ENCODE measurements at regions not wholly inside any gene's neighbourhood (a gene's known extent, or its start where the extent isn't known, plus 50 kb on each side); places are given as distances from the start of the nearest gene placed in this dataset.

DNA sequence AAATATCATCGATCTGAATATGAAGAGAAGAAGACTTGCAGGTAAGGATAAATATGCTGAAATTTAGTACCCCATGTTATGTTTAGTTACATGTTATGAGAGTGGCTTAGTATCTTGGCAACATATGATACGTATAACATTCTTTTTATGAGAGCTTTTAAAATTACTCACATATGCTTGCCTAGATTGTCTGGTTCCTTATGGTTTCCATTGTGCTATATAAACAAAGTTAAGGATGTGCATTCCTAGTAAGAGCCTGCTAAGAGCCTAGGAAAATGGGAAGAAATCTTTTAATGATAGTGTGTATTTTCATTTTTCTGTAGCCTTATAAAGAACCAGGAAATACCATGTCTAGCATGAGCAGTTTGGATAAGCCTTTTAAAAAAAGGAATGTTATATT is 112.0 kb upstream of the KCNN2 start:
- TF ChIP-seq, protein P1, sequence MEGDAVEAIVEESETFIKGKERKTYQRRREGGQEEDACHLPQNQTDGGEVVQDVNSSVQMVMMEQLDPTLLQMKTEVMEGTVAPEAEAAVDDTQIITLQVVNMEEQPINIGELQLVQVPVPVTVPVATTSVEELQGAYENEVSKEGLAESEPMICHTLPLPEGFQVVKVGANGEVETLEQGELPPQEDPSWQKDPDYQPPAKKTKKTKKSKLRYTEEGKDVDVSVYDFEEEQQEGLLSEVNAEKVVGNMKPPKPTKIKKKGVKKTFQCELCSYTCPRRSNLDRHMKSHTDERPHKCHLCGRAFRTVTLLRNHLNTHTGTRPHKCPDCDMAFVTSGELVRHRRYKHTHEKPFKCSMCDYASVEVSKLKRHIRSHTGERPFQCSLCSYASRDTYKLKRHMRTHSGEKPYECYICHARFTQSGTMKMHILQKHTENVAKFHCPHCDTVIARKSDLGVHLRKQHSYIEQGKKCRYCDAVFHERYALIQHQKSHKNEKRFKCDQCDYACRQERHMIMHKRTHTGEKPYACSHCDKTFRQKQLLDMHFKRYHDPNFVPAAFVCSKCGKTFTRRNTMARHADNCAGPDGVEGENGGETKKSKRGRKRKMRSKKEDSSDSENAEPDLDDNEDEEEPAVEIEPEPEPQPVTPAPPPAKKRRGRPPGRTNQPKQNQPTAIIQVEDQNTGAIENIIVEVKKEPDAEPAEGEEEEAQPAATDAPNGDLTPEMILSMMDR (IDR thresholded peaks at IDR 0.05): no peak
- TF ChIP-seq SIN3A (IDR thresholded peaks at IDR 0.05; ENCODE audit: borderline replicate concordance, insufficient read depth, low read depth, low read length): no peak
- TF ChIP-seq, protein P2, sequence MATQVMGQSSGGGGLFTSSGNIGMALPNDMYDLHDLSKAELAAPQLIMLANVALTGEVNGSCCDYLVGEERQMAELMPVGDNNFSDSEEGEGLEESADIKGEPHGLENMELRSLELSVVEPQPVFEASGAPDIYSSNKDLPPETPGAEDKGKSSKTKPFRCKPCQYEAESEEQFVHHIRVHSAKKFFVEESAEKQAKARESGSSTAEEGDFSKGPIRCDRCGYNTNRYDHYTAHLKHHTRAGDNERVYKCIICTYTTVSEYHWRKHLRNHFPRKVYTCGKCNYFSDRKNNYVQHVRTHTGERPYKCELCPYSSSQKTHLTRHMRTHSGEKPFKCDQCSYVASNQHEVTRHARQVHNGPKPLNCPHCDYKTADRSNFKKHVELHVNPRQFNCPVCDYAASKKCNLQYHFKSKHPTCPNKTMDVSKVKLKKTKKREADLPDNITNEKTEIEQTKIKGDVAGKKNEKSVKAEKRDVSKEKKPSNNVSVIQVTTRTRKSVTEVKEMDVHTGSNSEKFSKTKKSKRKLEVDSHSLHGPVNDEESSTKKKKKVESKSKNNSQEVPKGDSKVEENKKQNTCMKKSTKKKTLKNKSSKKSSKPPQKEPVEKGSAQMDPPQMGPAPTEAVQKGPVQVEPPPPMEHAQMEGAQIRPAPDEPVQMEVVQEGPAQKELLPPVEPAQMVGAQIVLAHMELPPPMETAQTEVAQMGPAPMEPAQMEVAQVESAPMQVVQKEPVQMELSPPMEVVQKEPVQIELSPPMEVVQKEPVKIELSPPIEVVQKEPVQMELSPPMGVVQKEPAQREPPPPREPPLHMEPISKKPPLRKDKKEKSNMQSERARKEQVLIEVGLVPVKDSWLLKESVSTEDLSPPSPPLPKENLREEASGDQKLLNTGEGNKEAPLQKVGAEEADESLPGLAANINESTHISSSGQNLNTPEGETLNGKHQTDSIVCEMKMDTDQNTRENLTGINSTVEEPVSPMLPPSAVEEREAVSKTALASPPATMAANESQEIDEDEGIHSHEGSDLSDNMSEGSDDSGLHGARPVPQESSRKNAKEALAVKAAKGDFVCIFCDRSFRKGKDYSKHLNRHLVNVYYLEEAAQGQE (IDR thresholded peaks at IDR 0.05; ENCODE audit: insufficient read depth in 1 of 2, low read depth in 2 of 2, low read length in 1 of 2): no peak
- TF ChIP-seq POLR2AphosphoS5 (IDR thresholded peaks at IDR 0.05; ENCODE audit: low read depth, low read length): no peak

Measured in Panc1 (cell line).